GM12878 (cell line): ENCODE measurements at regions not wholly inside any gene's neighbourhood (a gene's known extent, or its start where the extent isn't known, plus 50 kb on each side); places are given as distances from the start of the nearest gene placed in this dataset.

Source experiments
- BMI1 ChIP-seq: fragments of 450-650 bp; IDR thresholded peaks from 2 replicates; pipeline ENCODE4 v1.6.1; 2016; ENCODE audit warnings: mild to moderate bottlenecking, moderate library complexity, borderline replicate concordance
- GATAD2B ChIP-seq: fragments of 450-650 bp; conservative IDR thresholded peaks from 2 replicates; pipeline ENCODE4 v1.6.1; 2017; ENCODE audit warnings: low read depth, mild to moderate bottlenecking, moderate library complexity
- IKZF2 ChIP-seq, 2 experiments: fragments of 450-650 bp; IDR thresholded peaks; 2 replicates each; pipeline ENCODE4 v1.6.1; 2017; ENCODE audit warnings: mild to moderate bottlenecking in 2 of 2, moderate library complexity in 2 of 2
- MYB ChIP-seq: fragments of 150-350 bp; IDR thresholded peaks from 2 replicates; pipeline ENCODE4 v1.6.1; 2014; ENCODE audit warnings: mild to moderate bottlenecking, low read depth, low read length, borderline replicate concordance
- MYC ChIP-seq: IDR thresholded peaks from 2 replicates; pipeline ENCODE4 v1.6.1; 2011; ENCODE audit warnings: mild to moderate bottlenecking, low read length, moderate library complexity, inconsistent platforms; ENCODE audit not compliant: insufficient read depth, insufficient replicate concordance, insufficient read length, severe bottlenecking
- RELA ChIP-seq: fragments of 450-650 bp; IDR thresholded peaks from 2 replicates; pipeline ENCODE4 v1.8.0; 2014; ENCODE audit warnings: borderline replicate concordance; ENCODE audit not compliant: partially characterized antibody
- SKIL ChIP-seq: fragments of 450-650 bp; IDR thresholded peaks from 2 replicates; pipeline ENCODE4 v1.6.1; 2017; ENCODE audit warnings: mild to moderate bottlenecking, low read depth, inconsistent platforms; ENCODE audit not compliant: poor library complexity, severe bottlenecking
- TBL1XR1 ChIP-seq: IDR thresholded peaks from 2 replicates; pipeline ENCODE4 v1.6.1; 2012; ENCODE audit warnings: low read depth, low read length, improper control_type of control experiment
- ZNF384 ChIP-seq: IDR thresholded peaks from 2 replicates; pipeline ENCODE4 v1.6.1; 2012; ENCODE audit warnings: low read depth, mild to moderate bottlenecking, low read length, improper control_type of control experiment, borderline replicate concordance
- ZZZ3 ChIP-seq: IDR thresholded peaks from 2 replicates; pipeline ENCODE4 v1.6.1; 2011; ENCODE audit warnings: low read depth; ENCODE audit not compliant: control insufficient read depth, insufficient read length
- TF ChIP-seq, protein P1 (sequence below): fragments of 150-350 bp; IDR thresholded peaks from 2 replicates; pipeline ENCODE4 v1.6.1; 2016; ENCODE audit warnings: low read depth, low read length

- TF ChIP-seq MYB, result no peak
- TF ChIP-seq TBL1XR1, result no peak
- no peak for TF ChIP-seq GATAD2B
- no peak for TF ChIP-seq SKIL
- no peak for TF ChIP-seq RELA
- TF ChIP-seq ZNF384, result no peak
- no peak for TF ChIP-seq MYC
- TF ChIP-seq, protein P1, sequence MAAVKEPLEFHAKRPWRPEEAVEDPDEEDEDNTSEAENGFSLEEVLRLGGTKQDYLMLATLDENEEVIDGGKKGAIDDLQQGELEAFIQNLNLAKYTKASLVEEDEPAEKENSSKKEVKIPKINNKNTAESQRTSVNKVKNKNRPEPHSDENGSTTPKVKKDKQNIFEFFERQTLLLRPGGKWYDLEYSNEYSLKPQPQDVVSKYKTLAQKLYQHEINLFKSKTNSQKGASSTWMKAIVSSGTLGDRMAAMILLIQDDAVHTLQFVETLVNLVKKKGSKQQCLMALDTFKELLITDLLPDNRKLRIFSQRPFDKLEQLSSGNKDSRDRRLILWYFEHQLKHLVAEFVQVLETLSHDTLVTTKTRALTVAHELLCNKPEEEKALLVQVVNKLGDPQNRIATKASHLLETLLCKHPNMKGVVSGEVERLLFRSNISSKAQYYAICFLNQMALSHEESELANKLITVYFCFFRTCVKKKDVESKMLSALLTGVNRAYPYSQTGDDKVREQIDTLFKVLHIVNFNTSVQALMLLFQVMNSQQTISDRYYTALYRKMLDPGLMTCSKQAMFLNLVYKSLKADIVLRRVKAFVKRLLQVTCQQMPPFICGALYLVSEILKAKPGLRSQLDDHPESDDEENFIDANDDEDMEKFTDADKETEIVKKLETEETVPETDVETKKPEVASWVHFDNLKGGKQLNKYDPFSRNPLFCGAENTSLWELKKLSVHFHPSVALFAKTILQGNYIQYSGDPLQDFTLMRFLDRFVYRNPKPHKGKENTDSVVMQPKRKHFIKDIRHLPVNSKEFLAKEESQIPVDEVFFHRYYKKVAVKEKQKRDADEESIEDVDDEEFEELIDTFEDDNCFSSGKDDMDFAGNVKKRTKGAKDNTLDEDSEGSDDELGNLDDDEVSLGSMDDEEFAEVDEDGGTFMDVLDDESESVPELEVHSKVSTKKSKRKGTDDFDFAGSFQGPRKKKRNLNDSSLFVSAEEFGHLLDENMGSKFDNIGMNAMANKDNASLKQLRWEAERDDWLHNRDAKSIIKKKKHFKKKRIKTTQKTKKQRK, result no peak
- no peak for TF ChIP-seq BMI1
- TF ChIP-seq ZZZ3, result no peak
- no peak for TF ChIP-seq IKZF2 (IDR thresholded peaks at IDR 0.05)
Measured at GRCh38 chr6:47977314-47977713, 133.7 kb downstream of the PTCHD4 start (continued).
